HG03439 (cell line): ENCODE measurements at regions not wholly inside any gene's neighbourhood (a gene's known extent, or its start where the extent isn't known, plus 50 kb on each side); places are given as distances from the start of the nearest gene placed in this dataset.

Experiments
- ATAC-seq: cut with Tn5 transposase; IDR thresholded peaks from one replicate; pipeline ENCODE4 v1.9.1; 2021; ENCODE audit warnings: mild to moderate bottlenecking, moderate library complexity; ENCODE audit not compliant: unreplicated experiment

DNA sequence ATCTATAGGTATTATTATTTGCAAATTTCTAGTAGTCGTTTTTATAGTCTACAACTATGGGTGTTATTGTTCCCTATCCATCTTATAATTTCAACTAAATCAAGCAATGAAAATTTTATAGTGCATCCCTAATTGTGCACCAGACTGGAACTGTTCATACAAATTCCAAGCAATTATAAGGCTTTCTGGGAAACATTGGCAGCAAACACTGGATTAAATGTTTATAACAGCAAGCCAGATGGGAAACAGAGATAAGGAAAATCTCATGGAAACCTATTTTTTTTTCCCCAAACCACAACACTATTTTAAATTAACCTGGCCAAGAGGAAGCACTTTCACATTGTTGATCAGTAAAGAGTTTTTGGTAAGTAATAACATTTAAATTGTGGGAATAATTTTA lies 524.3 kb downstream of the RASEF start:
- no peak for ATAC-seq

GRCh38 chr9:82539146-82539545 lies 523.8 kb downstream of the RASEF start:
- no peak for ATAC-seq

GRCh38 chr9:82539856-82540579 lies 522.9 kb downstream of the RASEF start:
- no peak for ATAC-seq

GRCh38 chr9:82543726-82544125 lies 519.2 kb downstream of the RASEF start:
- no peak for ATAC-seq

- no peak for ATAC-seq
Observed at GRCh38 chr9:82546136-82546535, 516.8 kb downstream of the RASEF start.

DNA sequence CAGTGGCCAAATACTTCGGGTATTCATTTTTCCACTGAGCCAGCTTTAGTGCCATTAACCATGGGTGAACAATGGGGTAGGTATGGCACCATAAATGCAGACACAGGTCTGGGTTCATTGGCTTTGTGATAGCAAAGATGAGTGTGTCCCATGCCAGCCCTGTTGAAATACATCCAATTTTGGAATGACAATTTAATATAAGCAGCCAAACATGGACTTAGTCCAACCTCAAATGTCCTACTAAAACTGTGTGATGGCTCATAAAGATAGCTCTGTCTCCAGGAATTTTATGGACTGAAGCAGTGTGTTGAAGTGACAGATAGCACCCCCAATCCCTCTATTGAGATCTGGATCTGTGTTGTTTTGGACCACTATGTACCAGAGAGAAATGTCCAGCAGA lies 514.9 kb downstream of the RASEF start:
- ATAC-seq, result no peak

- ATAC-seq, result no peak
Observed at GRCh38 chr9:82549174-82549821, 513.6 kb downstream of the RASEF start.

GRCh38 chr9:82552784-82553183 lies 510.2 kb downstream of the RASEF start:
- no peak for ATAC-seq

GRCh38 chr9:82553654-82554366 lies 509.1 kb downstream of the RASEF start:
- no peak for ATAC-seq

GRCh38 chr9:82554381-82554780 lies 508.6 kb downstream of the RASEF start:
- ATAC-seq, result no peak

DNA sequence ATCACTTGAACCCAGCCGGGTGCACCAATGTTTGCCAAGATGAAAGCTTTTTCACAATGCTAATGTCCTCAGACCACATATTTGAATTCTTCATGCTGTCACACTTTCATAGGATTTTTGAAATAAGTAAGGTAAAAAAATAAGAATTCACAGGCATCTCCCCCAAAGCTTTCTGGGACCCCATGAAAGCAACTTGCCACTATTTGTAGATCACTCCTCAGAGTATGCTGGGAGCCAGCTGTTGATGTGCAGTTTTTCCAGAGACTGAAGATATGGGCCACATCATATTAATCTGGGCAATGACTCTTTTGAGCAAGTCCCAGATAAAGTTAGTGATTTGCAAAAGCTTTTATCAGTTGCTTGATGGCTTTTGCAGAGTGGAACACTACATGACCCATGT lies 507.9 kb downstream of the RASEF start:
- ATAC-seq, result no peak

- ATAC-seq, result no peak
Observed at GRCh38 chr9:82555431-82556051, 507.4 kb downstream of the RASEF start.

DNA sequence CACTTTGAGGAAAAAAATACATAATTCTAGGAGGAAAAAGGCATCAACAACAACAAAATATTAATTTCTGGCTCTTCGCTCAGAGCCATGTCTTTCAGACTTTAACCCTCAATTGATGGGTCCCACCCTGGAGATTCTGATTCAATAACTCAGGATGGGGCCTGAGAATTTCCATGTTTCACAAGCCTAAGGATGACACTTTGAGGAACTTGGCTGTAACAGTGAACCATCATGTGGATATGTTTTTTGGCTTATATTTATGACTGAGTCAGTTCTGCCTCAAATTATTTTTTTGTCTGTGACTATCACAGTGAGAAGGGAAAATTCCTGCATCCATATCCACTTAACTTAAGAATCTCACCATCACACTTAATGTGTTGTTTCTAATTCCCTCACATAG lies 504.6 kb downstream of the RASEF start:
- no peak for ATAC-seq

- ATAC-seq, result no peak
Observed at GRCh38 chr9:82558855-82559630, 503.9 kb downstream of the RASEF start.

GRCh38 chr9:82560036-82560435 lies 502.9 kb downstream of the RASEF start:
- ATAC-seq, result no peak

GRCh38 chr9:82560457-82560904 lies 502.5 kb downstream of the RASEF start:
- ATAC-seq, result no peak

- ATAC-seq, result no peak
Observed at GRCh38 chr9:82563094-82563493, 499.8 kb downstream of the RASEF start.

DNA sequence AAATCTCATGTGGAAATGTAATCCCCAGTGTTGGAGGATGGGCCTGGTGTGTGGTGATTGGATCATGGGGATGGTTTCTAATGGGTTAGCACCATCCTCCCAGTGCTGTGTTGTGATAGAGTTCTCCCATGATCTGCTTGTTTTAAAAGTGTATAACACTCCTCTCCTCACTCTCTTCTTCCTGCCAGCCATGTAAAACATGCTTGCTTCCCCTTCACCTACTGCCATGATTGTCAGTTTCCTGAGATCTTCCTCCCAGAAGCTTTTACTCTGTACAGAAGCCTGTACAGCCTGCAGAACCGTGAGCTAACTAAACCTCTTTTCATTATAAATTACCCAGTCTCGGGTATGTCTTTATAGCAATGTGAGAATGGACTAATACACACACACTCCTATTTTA lies 499.1 kb downstream of the RASEF start:
- no peak for ATAC-seq

DNA sequence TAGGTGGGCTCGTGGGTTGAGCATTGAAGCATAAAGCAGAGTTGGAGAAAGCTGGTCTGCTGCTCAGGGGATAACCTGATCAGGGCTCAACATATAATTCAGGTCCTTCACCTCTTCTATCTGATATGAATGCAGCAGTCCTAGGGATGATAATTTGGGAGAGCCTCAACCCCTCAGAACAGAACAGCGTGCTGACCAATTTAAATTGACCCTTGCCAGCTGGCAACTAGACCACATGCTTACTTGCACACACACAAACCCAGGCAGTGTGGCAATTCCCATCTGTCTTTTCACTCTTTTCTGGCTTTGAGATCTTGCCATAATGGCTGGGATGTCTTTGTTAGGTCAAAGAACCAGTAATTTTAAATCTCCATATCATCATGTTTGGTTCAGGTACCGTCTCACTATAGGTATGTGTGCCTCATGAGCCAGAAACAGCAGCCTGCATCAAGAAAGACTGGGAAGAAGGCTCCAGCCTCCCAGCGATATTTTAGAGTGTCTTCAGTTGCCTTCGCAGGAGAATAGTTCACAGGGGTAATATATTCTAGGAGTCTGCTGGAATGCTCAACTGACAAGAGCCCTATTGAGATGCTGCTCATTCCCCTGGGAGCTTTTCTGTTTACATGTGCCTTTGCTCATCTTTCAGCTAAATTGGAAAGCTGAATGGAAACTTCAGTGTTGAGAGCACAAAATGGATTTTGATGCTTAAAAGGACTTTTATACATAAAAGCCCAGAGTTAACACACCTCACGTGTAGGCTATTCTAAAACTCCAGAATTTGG lies 497.6 kb downstream of the RASEF start:
- ATAC-seq, result no peak

DNA sequence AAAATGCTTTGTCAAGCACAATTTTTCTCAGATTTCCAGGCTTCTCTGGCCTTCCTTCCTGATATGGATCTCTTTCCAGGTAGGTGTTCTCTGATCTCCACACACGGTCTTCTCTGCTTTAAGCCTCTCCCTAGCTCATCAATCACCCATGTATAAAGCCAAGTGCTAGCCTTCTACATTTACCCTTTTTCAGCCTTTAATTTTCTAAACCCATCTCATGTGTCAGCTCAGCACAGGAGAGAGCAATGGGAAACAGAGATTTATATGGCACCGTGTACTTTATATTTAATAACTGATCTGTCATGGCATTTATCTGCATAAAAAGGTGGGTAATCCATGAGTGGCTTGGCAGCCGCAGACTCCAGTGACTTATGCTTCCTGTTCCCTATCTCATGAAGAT lies 495.0 kb downstream of the RASEF start:
- no peak for ATAC-seq
